Upper lobe of left lung (tissue), 4 donors: ENCODE measurements at regions not wholly inside any gene's neighbourhood (a gene's known extent, or its start where the extent isn't known, plus 50 kb on each side); places are given as distances from the start of the nearest gene placed in this dataset.

Source experiments
- EP300 ChIP-seq, 4 donors: sonication (generic); formaldehyde crosslinking; IDR thresholded peaks; one replicate each; pipeline ENCODE4 v1.5.1; 2017; ENCODE audit warnings: antibody characterized with exemption in 4 of 4, control low read depth in 2 of 4
- POLR2A ChIP-seq, 4 donors: fragments of 450-650 bp; IDR thresholded peaks; one replicate each; pipeline ENCODE4 v1.5.1; 2016 to 2017; ENCODE audit warnings: antibody characterized with exemption in 4 of 4, mild to moderate bottlenecking in 2 of 4
- POLR2AphosphoS5 ChIP-seq, 2 donors: sonication (generic); formaldehyde crosslinking; IDR thresholded peaks; one replicate each; pipeline ENCODE4 v1.5.1; 2017; ENCODE audit warnings: antibody characterized with exemption in 2 of 2
- TF ChIP-seq, protein P1 (sequence below), 6 experiments: fragments of 450-650 bp in 4 of 6; fragments of 200-600 bp in 2 of 6; sonication (generic) in 2 of 6; IDR thresholded peaks; one replicate each; pipeline ENCODE4 v1.5.1; 2016 to 2019; ENCODE audit warnings: antibody characterized with exemption in 6 of 6

DNA sequence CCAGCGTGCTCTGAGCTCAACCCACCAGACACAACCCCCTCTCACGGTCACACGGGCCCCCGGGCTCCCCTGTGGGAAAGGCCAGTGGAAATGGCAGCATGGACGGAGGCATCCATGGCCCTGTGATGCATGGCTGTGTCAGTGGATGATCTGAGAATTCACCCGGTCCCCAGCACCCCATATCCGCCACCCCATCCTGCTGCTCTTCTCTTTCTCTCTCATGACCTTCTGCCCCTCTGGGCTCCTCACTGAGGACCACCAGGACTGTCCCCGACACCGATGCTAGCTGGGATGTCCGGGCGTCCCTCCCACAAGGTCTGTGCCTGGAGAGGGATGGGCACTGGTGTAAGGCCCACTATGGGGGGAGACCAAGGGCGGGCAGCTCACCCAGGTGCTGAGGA is 282.2 kb downstream of the ADGRD1 start:
- TF ChIP-seq POLR2AphosphoS5 (IDR thresholded peaks at IDR 0.05) = no peak
- TF ChIP-seq, protein P1, sequence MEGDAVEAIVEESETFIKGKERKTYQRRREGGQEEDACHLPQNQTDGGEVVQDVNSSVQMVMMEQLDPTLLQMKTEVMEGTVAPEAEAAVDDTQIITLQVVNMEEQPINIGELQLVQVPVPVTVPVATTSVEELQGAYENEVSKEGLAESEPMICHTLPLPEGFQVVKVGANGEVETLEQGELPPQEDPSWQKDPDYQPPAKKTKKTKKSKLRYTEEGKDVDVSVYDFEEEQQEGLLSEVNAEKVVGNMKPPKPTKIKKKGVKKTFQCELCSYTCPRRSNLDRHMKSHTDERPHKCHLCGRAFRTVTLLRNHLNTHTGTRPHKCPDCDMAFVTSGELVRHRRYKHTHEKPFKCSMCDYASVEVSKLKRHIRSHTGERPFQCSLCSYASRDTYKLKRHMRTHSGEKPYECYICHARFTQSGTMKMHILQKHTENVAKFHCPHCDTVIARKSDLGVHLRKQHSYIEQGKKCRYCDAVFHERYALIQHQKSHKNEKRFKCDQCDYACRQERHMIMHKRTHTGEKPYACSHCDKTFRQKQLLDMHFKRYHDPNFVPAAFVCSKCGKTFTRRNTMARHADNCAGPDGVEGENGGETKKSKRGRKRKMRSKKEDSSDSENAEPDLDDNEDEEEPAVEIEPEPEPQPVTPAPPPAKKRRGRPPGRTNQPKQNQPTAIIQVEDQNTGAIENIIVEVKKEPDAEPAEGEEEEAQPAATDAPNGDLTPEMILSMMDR (IDR thresholded peaks at IDR 0.05) = no peak
- TF ChIP-seq POLR2A (IDR thresholded peaks at IDR 0.05) = no peak
- no peak for TF ChIP-seq EP300 (IDR thresholded peaks at IDR 0.05)
